ENCODE measurements at regions not wholly inside any gene's neighbourhood (a gene's known extent, or its start where the extent isn't known, plus 50 kb on each side); places are given as distances from the start of the nearest gene placed in this dataset.
A peak's percentile ranks its signal among the peaks of the same experiment; 100 is the strongest.
"Not testable (repeated sequence)": the region's sequence is repeated elsewhere in the genome, so short reads cannot be mapped to it uniquely, and the experiment has no call there.

- H3K4me3 Mint-ChIP-seq (ENCODE audit: low read depth, unreplicated experiment), result no peak overlapping the region
- peaks cover 4% of the 10 kb centered on the region for H3K36me3 Mint-ChIP-seq (ENCODE audit: insufficient read depth, unreplicated experiment)
- H3K9me3 Mint-ChIP-seq (ENCODE audit: low read depth, unreplicated experiment), result no peaks in the 10 kb centered on the region
- CTCF ChIA-PET, result no interaction called here
- H3K27ac Mint-ChIP-seq (ENCODE audit: unreplicated experiment), result peak overlapping the region; percentile 21
- TF ChIP-seq CTCF (IDR thresholded peaks at IDR 0.05; ENCODE audit: unreplicated experiment), result no peak
- H3K27me3 Mint-ChIP-seq (ENCODE audit: unreplicated experiment), result no peaks in the 10 kb centered on the region
- DNase-seq, result no peak
- intact Hi-C loops (cut with micrococcal nuclease; ENCODE audit: unreplicated experiment), result no loop called here
- BruUV-seq (replicated peaks), result no TSS peak
- H3K4me1 Mint-ChIP-seq (ENCODE audit: low read depth, unreplicated experiment), result peaks cover 30% of the 10 kb centered on the region
Observed at GRCh38 chr9:108049671-108050494, 560.3 kb upstream of the KLF4 start.

- peak overlapping the region; percentile 62 for H3K27ac Mint-ChIP-seq (ENCODE audit: unreplicated experiment)
- intact Hi-C loops (cut with micrococcal nuclease; ENCODE audit: unreplicated experiment), result no loop called here
- BruUV-seq (replicated peaks), result no TSS peak
- no peak overlapping the region for H3K4me3 Mint-ChIP-seq (ENCODE audit: low read depth, unreplicated experiment)
- no peaks in the 10 kb centered on the region for H3K27me3 Mint-ChIP-seq (ENCODE audit: unreplicated experiment)
- CTCF ChIA-PET, result no interaction called here
- H3K36me3 Mint-ChIP-seq (ENCODE audit: insufficient read depth, unreplicated experiment), result no peaks in the 10 kb centered on the region
- TF ChIP-seq CTCF (IDR thresholded peaks at IDR 0.05; ENCODE audit: unreplicated experiment), result no peak
- H3K4me1 Mint-ChIP-seq (ENCODE audit: low read depth, unreplicated experiment), result peaks cover 23% of the 10 kb centered on the region
- DNase-seq, result peak; percentile 26
- no peaks in the 10 kb centered on the region for H3K9me3 Mint-ChIP-seq (ENCODE audit: low read depth, unreplicated experiment)
Observed at GRCh38 chr9:108049026-108049607, 559.5 kb upstream of the KLF4 start.

- Mint-ChIP-seq H3K27ac (ENCODE audit: unreplicated experiment) (peak overlapping the region; percentile 62), H3K4me3 (ENCODE audit: low read depth, unreplicated experiment) (no peak overlapping the region), H3K4me1 (ENCODE audit: low read depth, unreplicated experiment) (peaks cover 23% of the 10 kb centered on the region), H3K36me3 (ENCODE audit: insufficient read depth, unreplicated experiment) (no peaks in the 10 kb centered on the region), H3K27me3 (ENCODE audit: unreplicated experiment) (no peaks in the 10 kb centered on the region), H3K9me3 (ENCODE audit: low read depth, unreplicated experiment) (no peaks in the 10 kb centered on the region)
- no TSS peak for BruUV-seq (replicated peaks)
- DNase-seq, result no peak
- intact Hi-C loops (cut with micrococcal nuclease; ENCODE audit: unreplicated experiment), result no loop called here
- TF ChIP-seq CTCF (IDR thresholded peaks at IDR 0.05; ENCODE audit: unreplicated experiment), result no peak
- CTCF ChIA-PET, result no interaction called here
Observed at GRCh38 chr9:108048406-108049025, 558.9 kb upstream of the KLF4 start.

GRCh38 chr9:108047777-108048176 is 558.2 kb upstream of the KLF4 start:
- BruUV-seq (replicated peaks); intact Hi-C loops (cut with micrococcal nuclease; ENCODE audit: unreplicated experiment): not testable (repeated sequence)

More at GRCh38 chr9:108047777-108048176, 558.2 kb upstream of the KLF4 start:
- H3K9me3 Mint-ChIP-seq (ENCODE audit: low read depth, unreplicated experiment); H3K36me3 Mint-ChIP-seq (ENCODE audit: insufficient read depth, unreplicated experiment); H3K27me3 Mint-ChIP-seq (ENCODE audit: unreplicated experiment); H3K4me3 Mint-ChIP-seq (ENCODE audit: low read depth, unreplicated experiment); DNase-seq; CTCF ChIA-PET: not testable (repeated sequence)
- Mint-ChIP-seq H3K4me1 (ENCODE audit: low read depth, unreplicated experiment) (peaks cover 23% of the 10 kb centered on the region), H3K27ac (ENCODE audit: unreplicated experiment) (peak overlapping the region; percentile 62)
